ENCODE measurements at regions not wholly inside any gene's neighbourhood (a gene's known extent, or its start where the extent isn't known, plus 50 kb on each side); places are given as distances from the start of the nearest gene placed in this dataset.

DNA sequence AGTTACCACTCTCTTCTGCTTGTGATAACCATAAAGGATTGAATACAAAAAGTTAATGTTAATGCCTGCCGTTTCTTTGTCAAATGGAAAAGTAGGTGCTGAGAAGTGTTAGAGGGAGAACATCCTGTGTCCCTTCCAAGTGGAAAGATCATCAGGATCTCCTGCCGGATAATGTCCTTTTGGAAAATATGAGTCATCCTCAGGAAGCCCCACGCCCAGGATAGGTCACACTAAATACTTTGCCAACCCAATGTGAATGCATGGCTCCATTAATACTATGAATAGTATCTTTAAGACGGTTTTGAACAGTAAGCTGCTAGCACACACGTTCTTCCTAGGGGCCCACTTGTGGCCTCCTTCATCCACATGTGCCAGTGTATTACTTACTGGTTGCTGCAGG, 279.5 kb downstream of the ZNF326 start:
- DNase-seq = no peak

DNA sequence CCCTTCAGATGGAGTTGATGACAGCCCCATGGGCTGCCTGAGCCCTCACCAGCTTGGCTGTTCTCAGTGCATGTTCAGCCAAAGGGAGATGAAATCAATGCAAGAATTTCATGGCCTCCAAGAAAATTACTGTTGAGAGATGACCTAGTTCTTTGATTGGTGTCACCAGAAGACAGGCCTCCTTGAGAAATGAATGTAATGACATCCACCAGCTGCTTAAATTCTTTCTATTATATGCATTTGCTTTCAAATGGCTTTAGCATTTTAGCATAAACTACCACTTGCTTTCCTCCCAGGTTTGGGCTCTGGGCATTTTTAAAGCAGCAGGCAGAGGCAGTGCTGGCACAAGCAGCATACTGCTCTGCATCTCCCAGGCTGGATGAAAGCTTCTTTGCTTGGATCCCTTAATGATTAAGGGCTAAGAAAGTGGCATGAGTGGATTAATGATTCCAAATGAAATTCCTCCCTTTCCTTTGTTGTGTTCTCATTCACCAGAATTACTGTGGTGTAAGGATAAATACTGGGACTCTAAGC, 278.4 kb downstream of the ZNF326 start:
- no peak for DNase-seq

DNA sequence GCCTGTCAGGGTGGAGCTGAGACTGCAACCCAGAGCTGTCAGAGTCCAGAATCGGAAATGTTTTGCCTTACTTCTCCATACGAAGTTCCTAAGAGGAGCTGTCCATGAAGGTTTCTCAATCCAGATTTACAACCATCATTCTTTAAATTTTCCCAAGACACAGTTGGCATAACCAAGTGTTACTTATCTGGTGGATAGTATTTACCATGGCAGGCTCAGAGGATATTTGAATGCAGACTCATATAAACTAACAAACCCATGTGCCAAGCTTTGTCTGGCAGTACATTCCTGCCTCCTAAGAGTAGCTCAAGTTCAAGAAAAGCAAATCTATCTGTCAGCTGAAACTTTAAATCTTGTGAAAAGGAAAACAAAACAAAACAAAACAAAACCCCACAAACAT, 267.9 kb downstream of the ZNF326 start:
- DNase-seq = no peak

DNA sequence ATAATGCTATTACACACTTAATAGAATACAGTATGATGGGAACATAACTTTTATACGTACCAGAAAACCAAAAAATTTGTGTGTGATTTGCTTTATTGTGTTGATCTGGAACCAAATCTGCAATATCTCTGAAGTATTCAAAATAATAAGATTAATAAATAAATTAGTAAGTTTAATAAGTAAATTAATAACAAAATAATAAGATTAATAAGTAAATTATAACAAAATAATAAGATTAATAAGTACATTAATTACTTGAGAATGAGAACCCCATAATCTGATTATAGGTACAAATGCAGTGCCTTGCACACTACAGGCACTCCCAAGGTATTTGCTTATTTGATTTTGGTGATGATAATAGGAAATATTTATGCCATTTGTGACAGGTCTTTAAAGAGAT, 267.4 kb downstream of the ZNF326 start:
- DNase-seq = no peak

DNA sequence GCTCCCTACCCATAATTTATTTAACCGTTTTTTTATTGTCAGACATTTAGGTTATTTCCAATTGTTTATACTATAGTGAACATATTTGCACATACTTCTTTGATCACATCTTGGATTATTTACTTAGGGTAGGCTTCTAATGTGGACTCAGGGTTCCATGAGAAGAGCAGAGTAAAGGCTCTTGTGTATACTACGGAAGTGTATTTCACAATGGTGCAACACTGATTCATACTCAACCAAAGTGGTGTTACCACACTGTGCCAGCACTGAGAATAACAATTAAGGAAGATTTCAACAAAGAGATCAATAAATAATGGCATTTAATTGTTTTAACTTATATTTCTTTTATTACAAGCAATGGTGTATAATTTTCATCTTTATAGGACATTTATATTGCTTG, 251.2 kb downstream of the ZNF326 start:
- DNase-seq = no peak

DNA sequence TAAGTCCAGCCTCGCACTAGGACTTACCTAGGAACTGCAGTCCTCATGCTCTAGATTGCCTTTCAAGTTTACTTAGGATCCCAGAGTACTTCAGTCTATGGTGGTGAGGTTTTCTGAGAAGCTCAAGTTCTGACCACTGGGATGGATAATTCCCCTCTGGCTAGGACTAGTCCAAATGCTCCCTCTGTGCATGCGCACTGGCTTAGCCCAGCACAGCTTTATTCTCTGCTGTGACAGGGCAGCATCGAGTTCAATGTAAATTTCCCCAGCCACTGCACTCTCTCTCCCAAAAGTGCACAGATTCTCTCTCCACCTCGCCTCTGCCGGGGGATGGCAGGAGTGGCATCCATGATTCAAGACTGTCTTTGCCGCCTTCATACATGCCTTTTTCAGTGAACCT, 241.6 kb downstream of the ZNF326 start:
- no peak for DNase-seq

DNA sequence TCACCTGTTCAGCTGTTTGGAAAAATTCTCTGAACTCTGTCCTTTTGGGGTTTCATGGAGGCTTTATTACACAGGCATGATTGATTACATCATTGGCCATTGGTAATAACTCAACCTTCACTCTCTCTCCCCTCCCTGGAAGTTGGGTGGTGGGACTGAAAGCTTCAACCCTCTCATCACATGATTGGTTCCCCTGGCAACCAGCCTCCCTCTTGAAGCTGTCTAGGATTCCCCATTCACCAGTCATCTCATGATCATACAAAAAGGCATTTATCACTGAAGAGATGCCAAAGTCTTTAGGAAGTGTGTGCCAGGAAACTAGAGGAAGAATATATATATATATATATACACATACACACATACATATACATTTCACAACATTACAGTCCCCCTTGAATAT, 228.5 kb downstream of the ZNF326 start:
- no peak for DNase-seq

GRCh38 chr1:90220941-90221693, 226.2 kb downstream of the ZNF326 start:
- no peak for DNase-seq

DNA sequence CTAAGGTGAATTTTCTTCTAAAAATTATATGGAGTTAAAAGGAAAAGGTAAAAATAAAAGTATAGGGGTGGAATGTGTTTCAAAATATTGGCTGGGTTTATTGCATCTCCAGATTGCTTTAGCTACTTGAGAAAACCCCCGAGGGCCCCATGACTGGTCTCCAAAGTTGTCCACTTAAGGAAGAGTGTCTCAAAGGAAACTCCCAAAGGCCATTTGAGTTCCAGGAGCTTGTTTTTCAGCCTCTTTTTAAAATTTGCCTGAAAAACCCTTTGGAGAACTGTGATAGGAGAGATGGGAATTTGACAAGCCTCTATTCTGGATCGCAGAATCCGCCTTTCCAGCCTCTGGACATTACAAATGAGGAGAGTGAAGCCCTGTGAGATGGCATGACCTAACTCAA, 225.6 kb downstream of the ZNF326 start:
- no peak for DNase-seq

- peak; percentile 29 for DNase-seq
Observed at GRCh38 chr1:90219166-90219871, 224.4 kb downstream of the ZNF326 start.

DNA sequence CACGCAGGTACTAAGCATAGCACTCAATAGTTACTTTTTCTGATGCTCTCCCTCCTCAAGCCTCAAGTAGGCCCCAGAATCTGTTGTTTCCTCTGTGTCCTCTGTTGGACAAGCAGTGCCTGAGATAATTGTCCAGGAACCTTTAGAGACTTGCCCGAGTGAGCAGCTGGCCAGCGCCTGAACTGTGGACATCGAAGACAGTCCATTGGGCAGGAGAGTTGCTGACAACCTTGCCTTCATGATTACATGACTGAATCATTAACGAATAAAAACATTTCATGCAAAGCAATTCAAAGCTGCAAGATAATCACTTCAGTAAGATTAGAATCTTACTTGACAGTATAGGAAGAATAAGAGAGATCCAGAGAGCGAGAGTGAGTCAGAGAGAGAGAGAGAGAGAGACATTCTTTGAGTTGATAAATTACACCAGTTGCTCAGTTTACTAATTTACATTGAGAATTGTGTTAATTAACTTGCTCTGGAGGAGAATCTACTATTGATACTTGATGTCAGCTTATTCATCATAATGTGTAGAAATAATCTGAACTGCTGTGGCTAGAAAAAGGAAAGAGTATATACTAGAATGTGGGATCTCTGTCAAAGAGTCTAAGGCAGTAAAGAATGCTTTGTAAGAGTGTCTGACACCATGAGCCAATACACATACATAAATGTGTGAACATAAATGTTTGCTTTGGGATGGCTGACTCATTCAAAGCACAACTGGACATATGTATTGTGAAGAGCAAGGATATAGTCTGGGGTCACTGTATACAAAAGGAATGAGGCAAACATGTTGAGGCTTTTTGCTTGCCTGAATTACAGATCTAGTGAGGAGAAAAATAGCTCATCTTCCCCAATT, 216.0 kb downstream of the ZNF326 start:
- no peak for DNase-seq

DNA sequence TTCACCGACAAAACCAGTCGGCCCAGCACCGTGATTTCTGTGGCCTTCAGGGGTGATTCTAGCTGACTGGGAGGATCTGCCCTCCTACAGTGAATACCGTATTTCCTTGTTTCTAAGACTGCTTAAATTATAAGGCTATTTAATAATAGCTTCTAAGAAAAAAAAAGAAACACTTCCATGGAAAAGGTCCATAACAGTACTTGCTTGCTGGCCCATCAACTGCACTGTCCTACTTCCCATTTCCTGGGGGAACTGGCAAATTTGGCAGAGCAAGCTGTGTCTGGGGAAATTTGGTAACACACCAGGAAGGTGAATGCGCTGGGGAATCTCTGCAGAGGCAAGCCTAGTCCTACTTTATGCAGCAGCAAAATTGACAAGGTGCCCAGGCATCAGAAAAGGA, 214.0 kb downstream of the ZNF326 start:
- no peak for DNase-seq

DNA sequence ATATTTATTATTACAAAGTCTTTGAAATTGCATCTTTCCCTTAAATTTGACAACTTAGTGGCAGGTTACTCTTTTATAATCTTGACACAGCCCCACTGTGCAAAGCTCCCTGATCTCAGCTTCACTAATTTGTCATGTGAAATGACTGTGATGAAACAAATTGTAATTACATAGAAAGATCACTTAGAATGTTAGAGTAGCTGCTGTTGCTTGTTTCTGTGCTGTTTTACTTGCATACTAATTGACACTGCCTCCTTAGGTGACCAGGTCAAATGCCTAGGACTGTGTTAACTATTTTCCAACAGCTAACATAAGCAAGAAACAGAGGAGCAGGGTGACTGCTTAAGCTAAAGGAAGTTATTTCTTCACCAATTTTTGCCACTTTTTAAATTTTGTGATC, 211.3 kb downstream of the ZNF326 start:
- no peak for DNase-seq

DNA sequence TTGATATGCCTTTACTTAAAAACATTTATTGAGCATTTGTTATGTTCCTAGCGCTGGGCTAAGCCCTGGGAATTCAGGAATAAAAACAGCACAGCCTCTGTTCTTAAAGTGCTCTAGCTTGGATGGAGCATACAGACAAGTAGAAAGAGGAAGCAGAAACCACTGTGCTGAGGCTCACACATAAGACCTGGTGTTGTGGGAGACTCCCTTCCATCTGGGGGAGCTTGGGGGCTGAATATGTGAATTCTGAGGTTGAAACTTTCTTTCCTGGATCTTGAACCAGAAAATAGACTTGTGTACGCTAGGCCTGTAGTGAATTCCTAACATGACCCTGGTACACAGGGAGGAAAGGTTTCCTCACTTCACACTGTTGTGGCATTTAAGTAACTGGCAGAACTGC, 209.9 kb downstream of the ZNF326 start:
- DNase-seq = no peak

DNA sequence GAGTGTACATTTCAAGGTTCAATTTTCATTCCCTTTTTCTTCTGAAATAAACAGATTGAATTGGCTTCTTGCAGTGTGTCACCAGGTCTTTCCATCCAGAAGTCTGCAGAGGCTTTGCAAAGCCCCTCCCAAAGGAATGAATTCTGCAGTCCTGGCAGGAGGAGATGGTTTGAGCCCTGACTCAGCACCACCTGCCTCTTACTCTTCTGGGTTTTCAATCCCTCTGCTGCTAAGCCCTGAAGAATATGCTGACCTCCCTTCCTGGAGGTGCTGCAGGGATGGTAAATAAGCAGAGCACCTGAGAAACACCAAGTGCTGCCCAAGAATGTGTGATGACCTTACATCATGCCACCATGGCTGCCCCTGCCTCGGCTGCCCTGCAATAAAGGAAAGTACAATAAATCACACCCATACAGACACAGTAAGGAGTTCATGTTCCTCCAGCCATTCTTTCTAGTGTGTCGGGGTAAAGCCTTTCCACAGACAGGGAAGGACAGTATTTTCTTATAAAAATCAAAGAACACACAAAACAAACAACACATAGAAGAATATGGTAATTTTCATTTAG, 209.2 kb downstream of the ZNF326 start:
- no peak for DNase-seq

- no peak for DNase-seq
Observed at GRCh38 chr1:90201467-90202358, 206.8 kb downstream of the ZNF326 start.

DNA sequence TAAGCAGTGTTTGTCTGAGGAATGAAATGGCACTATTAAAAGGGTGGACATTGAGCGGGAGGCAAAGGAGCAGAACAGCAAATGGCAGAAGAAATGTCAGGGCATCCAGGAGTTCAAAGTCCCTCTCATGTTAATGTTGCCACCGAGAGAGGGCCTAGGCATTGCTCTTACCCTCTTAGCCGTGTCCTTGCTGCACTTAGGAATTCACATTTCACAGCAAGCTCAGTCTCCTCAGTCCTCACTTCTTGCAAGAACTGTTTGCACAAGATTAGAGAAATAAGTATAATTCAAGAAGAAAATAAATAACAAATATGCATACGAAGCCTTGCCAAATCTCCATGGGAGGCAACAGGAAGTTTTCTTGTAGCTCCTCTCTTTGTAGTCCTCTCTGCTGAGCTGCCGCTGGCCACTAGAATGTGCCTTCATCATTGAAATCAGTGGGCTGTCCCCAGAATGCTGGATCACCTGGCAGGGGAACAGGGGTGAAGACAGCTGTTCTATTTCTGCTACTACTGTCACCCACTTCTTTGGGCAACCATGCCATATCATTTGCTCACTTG, 205.8 kb downstream of the ZNF326 start:
- DNase-seq = no peak

GRCh38 chr1:90198616-90199332, 203.9 kb downstream of the ZNF326 start:
- no peak for DNase-seq

GRCh38 chr1:90193116-90193515, 198.2 kb downstream of the ZNF326 start:
- no peak for DNase-seq

DNA sequence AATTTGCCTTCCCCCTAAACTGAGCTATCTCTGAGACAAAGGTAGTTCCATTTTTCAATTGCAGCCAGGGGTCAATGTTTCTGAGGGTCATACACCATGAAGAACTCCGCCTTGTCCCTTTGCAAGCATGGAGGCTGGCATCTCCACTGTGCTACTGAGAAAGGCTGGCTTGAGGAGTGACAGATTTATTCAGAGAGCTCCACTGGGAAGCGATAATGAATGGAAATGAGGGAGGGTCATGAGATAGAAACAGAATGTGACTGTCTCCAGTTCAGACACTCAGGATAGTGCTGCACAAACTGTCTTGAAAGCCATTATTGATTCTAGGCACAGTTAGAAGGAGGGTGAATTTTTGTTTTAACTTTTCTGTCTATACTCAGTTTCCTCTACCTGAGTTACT, 197.5 kb downstream of the ZNF326 start:
- DNase-seq = no peak

- no peak for DNase-seq
Observed at GRCh38 chr1:90190523-90190922, 195.6 kb downstream of the ZNF326 start.
